Lower leg skin (tissue), 4 donors: ENCODE measurements at regions not wholly inside any gene's neighbourhood (a gene's known extent, or its start where the extent isn't known, plus 50 kb on each side); places are given as distances from the start of the nearest gene placed in this dataset.
A peak's percentile ranks its signal among the peaks of the same experiment; 100 is the strongest.

Source experiments
- DNase-seq, 2 donors: peaks; one replicate each; pipeline ENCODE4 v3.0.0-alpha.2; 2019; ENCODE audit warnings: low spot score in 2 of 2
- H3K4me3 ChIP-seq: fragments of 200-600 bp; sonication (generic); 2 replicates; pipeline ENCODE4 v1.5.1; 2017; ENCODE audit warnings: mild to moderate bottlenecking, low read depth; ENCODE audit not compliant: poor library complexity, severe bottlenecking
- CTCF ChIP-seq, 3 donors: fragments of 450-650 bp; IDR thresholded peaks; one replicate each; pipeline ENCODE4 v1.5.1; 2016; ENCODE audit warnings: antibody characterized with exemption in 3 of 3, mild to moderate bottlenecking in 3 of 3, moderate library complexity in 2 of 3
- POLR2A ChIP-seq, 2 donors: fragments of 450-650 bp; IDR thresholded peaks; one replicate each; pipeline ENCODE4 v1.6.1; 2016 to 2017; ENCODE audit warnings: antibody characterized with exemption in 2 of 2, mild to moderate bottlenecking in 1 of 2, moderate library complexity in 1 of 2
- WGBS, 2 donors: methylation state at CpG; one replicate each; pipeline ENCODE4 v1.1.5; 2018; 5-methylcytosine and 5-hydroxymethylcytosine counted together
- intact Hi-C: fragments of 100-400 bp; cut with DNase I; formaldehyde crosslinking; loops from one replicate; pipeline ENCODE4 v1.15.0; 2023; ENCODE audit warnings: low total_unique reads

- WGBS, 2 donors, result 66 to 83% methylated on average over 5 of the region's 5 CpGs
- no peak overlapping the region for H3K4me3 ChIP-seq
- TF ChIP-seq CTCF (IDR thresholded peaks at IDR 0.05) (no peak), POLR2A (IDR thresholded peaks at IDR 0.05) (no peak)
- intact Hi-C loops, result loop anchor here (5.0 kb wide), 1 partner anchor 566 kb away; no protein-coding TSS in a partner anchor
- no peak for DNase-seq
Observed at GRCh38 chr15:81485806-81486205, 111.8 kb upstream of the TMC3 start.

- DNase-seq, result no peak
- intact Hi-C loops, result no loop called here
- 55 to 66% methylated on average over 12 of the region's 12 CpGs for WGBS, 2 donors
- no peak overlapping the region for H3K4me3 ChIP-seq
- TF ChIP-seq CTCF (IDR thresholded peaks at IDR 0.05), result no peak
- TF ChIP-seq POLR2A (IDR thresholded peaks at IDR 0.05), result no peak
Observed at GRCh38 chr15:81484086-81484955, 110.3 kb upstream of the TMC3 start.

GRCh38 chr15:81483496-81483895 is 109.5 kb upstream of the TMC3 start:
- intact Hi-C loops, result no loop called here
- DNase-seq, result no peak
- WGBS, 2 donors, result 89 to 91% methylated on average over 3 of the region's 3 CpGs
- H3K4me3 ChIP-seq, result no peak overlapping the region
- TF ChIP-seq POLR2A (IDR thresholded peaks at IDR 0.05) (no peak), CTCF (IDR thresholded peaks at IDR 0.05) (no peak)

GRCh38 chr15:81481346-81481745 is 107.3 kb upstream of the TMC3 start:
- no peak for DNase-seq
- 80 to 87% methylated on average over 7 of the region's 7 CpGs for whole genome bisulfite sequencing, 2 donors
- intact Hi-C loops, result no loop called here

GRCh38 chr15:81480645-81481053 is 106.6 kb upstream of the TMC3 start:
- 38 to 44% methylated on average over 7 of the region's 7 CpGs for WGBS, 2 donors
- peak in 1 of 2 donors; percentile 55 for DNase-seq
- intact Hi-C loops, result no loop called here
- no peak overlapping the region for H3K4me3 ChIP-seq
- no peak for TF ChIP-seq POLR2A (IDR thresholded peaks at IDR 0.05)
- peak in 2 of 3 donors; percentile 44 to 93 for TF ChIP-seq CTCF (IDR thresholded peaks at IDR 0.05)

More at GRCh38 chr15:81481346-81481745, 107.3 kb upstream of the TMC3 start:
- TF ChIP-seq POLR2A (IDR thresholded peaks at IDR 0.05), result no peak
- TF ChIP-seq CTCF (IDR thresholded peaks at IDR 0.05), result no peak
- H3K4me3 ChIP-seq, result no peak overlapping the region
